ENCODE measurements at regions not wholly inside any gene's neighbourhood (a gene's known extent, or its start where the extent isn't known, plus 50 kb on each side); places are given as distances from the start of the nearest gene placed in this dataset.

DNA sequence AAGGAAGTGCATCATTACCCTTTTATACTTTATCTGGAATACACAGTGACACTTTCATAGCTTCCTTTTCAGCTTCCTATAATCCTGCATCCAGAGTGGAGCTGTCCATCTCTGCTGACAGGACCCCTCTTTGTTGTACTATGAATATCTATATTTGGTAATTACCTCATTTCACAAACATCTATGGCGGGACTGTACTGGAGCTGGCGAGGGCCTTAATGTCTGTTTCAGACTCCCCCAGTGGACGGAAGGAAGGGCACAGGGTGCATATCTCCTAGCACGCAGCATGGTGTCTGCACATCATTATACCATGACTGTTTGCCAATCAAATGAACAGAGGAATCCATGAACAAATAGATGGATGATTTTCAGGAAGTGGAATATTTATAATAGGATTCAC is 142.3 kb downstream of the SOX11 start:
- FAIRE-seq (no peak), DNase-seq (ENCODE audit: extremely low spot score, insufficient read length, low read depth) (no peak)

DNA sequence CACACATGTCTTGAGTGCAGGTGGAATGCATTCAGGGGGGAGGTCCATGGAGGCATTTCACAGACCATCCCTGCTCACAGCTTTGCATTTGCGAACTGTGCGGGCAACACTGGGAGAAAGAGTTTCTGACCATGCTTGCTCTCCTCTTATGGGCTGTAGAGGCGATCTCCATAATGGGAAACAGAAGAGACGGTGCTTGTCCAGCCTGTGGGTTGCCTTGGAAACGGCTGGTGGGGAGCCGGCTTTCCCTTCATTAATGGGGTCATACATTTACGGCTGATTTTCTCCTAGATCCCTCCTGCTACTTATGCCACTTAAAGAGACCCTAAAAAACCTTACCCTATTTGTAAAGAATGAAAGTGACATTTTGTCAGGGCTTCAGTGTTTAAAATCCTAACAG is 147.4 kb downstream of the SOX11 start:
- FAIRE-seq (no peak), DNase-seq (ENCODE audit: extremely low spot score, insufficient read length, low read depth) (no peak)

DNA sequence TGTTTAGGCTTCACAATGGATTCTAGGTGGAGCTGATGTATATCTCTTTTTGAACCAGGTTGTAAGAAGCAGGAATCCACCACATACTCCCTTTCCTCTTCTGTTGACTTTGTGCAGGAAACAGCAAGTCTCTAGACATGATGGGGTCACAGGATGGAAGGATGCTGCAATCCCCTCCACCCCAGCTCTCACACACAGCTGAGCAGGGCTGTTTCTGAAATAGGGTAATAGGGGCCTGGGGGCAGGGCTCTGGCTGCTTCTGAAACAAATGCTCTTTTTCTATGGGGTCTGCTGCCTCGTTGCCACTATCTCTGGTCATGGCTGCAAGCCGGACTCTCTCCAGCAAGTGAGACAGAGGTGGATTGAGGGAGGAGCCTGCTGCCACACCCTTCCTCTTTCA is 148.9 kb downstream of the SOX11 start:
- FAIRE-seq: no peak
- no peak for DNase-seq (ENCODE audit: extremely low spot score, insufficient read length, low read depth)

DNA sequence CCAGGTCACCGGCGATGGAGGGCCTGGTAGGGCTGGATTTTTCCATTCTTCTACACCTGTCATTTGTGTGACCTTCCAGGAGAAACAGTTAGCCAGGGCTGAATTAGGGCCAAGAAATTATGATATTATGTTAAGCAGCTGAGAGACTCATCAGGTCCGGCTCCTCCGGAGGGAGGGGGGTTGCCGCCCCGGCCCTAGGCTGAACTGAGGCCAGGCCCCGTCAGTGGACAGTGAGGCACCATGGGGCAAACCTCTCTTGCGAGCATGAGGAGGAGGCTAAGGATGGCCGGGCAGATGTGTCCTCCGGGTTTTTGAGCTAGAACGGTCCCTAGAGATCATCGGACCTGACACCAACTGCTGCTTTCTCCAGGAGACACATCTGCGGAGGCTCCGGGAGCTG is 150.1 kb downstream of the SOX11 start:
- no peak for FAIRE-seq
- no peak for DNase-seq (ENCODE audit: extremely low spot score, insufficient read length, low read depth)

DNA sequence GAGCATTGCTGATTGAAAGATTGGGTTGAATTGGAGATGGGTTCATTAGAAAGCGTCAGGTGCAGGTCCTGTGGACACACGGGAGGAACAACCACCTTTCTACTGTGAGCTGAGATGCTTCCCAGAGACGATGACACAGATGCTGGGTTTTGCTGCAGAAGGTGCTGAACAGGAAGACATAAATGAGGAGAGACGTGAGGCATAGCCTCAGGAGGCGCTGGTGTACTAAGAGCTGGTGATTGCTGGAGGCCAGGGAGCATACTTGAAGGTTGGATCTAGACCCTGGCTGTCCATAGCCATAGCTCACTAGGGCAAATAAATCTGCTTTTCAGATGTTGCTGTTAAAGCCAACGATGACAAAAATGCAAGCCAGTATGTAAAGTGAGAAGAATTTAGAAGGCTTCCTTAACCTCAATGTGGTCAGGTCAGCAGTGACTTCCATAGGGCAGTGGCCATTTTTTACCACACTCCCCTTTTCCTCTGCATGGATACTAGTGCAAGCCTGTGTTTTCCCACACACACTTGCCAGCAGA is 153.7 kb downstream of the SOX11 start:
- DNase-seq (ENCODE audit: extremely low spot score, insufficient read length, low read depth) (no peak), FAIRE-seq (no peak)

DNA sequence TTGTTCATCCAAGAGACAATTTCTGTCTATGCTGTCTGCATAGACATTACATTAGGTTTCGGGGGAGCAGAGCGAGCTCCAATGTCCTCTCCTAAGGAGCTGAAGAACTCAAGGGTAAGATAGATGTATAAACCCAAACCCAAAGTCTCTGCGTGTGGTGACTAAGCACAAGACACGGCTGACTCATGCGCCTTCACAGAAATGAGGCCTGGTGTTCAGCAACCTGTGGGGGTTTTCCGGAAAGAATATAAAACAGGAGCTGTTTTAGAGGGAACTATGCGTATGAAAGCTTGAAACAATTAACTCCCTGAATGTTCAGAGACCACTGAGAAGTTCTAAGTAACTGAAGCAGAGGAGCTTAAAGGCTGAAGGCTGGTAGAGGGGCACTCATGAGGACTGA is 154.7 kb downstream of the SOX11 start:
- no peak for DNase-seq (ENCODE audit: extremely low spot score, insufficient read length, low read depth)
- FAIRE-seq: no peak

DNA sequence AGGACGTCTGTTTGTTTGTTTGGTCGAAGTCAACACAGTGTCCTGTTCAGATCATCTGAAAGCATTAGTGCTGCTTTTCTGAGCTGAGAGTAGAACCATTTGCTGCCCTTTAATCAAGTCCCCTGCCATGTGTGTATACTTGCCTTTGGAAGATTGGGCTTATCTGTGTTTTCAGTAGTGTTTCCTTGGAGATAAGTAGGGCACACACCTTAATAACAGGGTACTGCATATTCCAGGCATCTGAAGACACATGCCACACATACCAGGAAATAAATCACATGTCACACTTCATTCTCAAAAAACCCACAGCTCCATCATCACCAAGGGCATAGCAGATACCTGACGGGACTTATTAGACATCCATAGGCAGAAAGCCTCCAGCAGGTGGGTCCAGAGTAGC is 157.4 kb downstream of the SOX11 start:
- DNase-seq (ENCODE audit: extremely low spot score, insufficient read length, low read depth): no peak
- no peak for FAIRE-seq

DNA sequence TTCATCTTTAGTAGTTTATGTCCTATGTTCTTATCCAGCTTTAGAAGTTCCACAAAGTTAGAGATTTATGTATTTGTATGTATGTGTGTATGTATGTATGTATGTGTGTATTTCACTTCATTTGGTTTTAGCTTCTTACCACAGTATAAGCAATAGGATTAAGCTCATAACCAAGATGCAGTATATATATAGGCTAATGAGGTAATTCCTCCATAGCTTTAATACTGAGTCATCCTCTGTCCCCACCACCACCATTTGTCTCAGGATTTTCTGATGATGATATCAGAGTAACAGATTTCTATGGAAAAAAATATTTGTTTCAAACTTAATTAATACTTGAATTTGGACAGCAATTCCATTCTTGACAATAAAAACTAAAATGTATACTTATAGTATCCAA is 159.2 kb downstream of the SOX11 start:
- no peak for DNase-seq (ENCODE audit: extremely low spot score, insufficient read length, low read depth)
- no peak for FAIRE-seq

DNA sequence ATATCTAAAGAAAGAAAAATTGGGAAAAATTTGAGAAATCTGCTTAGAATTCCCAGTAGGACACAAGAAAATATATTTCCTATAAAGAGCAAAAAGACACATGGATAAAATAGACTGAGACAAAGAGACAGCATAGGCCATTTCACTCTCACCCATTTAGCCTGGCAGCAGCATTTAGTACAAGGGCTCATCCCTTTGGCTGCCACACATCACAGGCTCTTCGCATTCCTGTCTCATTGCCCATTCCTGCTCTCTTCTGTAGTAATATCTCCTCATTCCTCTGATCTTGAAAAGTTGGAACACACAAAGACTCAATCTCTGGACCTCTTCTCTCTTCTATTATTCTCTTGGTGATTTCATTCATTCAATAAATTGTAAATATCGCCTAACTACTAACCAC is 162.6 kb downstream of the SOX11 start:
- DNase-seq (ENCODE audit: extremely low spot score, insufficient read length, low read depth) (no peak), FAIRE-seq (no peak)

DNA sequence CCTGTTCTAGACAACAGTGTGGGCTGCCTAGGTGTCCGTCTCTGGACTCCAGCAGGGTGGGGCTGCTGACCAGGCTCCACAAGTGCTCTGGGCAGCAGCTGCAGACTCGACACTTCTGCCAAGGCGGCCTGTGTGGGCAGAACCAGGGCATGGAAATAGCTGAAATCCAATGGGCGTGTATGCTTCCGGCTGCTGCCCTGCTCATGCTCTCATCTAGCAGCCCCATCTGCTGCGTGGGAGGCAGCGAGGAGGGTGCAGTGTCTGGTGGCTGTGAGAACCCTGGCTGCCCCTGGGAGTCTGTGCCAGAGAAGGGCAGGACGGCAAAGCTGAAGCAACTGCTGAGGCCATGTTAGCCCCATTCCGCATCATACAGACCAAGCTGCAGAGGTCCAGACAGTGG is 174.9 kb downstream of the SOX11 start:
- DNase-seq (ENCODE audit: extremely low spot score, insufficient read length, low read depth): no peak
- no peak for FAIRE-seq

DNA sequence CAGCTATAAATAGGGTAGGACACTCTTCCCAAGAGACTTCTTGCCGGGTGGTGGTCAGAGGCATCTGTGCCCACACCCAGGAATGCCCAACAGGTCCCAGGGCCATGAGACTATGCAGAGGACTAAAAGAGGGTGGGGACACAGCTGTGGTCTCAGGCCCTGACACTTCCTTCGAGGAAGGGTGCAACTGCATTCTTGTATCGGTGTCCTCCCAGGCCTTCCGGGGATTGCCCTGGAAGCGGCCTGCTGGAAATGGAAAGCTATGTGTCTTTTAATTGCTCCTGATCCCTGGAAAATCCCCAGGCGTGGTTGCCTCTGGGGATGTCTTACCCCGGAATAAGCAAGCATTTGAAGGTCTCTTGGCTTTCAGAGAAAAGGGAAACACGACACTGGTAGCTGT is 176.7 kb downstream of the SOX11 start:
- FAIRE-seq (no peak), DNase-seq (ENCODE audit: extremely low spot score, insufficient read length, low read depth) (no peak)

DNA sequence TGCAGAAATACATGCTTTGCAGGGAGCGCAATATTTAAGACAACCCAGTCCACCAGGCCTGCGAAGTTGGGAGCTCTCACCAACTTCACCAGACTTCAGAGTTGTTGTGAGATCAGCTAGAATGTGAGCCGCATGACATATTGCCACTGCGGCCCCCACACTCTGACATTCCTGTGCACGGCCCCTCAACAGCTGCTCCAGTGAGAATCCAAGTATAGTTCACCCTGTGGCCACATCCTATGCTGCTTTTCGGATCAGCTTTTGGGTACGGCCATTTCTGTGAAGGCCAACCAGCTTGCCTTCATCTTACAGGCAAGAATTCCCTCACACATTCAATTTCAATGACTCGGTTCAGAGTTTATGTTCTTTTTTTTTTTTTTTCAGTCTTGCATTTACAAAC is 177.8 kb downstream of the SOX11 start:
- no peak for FAIRE-seq
- DNase-seq (ENCODE audit: extremely low spot score, insufficient read length, low read depth): no peak

DNA sequence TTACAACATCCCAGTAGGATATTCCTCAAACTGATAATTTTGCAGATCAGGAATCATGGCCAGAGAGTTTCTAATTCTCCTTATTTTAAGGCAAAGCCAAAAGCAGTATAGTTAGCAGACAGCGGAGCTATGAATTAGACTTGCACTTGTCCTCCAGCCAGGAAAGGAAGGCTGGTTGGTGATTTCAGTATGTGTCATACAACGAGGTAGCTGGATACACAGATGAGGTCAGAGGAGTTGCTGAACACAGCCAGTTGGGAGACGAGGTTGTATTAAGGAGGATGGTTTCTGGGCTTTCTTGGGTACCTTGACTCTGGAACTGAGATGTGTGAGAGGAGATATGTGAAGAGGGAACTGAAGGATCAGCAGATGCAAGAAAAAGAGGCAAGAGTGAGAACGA is 185.2 kb downstream of the SOX11 start:
- DNase-seq (ENCODE audit: extremely low spot score, insufficient read length, low read depth): no peak
- FAIRE-seq: no peak

DNA sequence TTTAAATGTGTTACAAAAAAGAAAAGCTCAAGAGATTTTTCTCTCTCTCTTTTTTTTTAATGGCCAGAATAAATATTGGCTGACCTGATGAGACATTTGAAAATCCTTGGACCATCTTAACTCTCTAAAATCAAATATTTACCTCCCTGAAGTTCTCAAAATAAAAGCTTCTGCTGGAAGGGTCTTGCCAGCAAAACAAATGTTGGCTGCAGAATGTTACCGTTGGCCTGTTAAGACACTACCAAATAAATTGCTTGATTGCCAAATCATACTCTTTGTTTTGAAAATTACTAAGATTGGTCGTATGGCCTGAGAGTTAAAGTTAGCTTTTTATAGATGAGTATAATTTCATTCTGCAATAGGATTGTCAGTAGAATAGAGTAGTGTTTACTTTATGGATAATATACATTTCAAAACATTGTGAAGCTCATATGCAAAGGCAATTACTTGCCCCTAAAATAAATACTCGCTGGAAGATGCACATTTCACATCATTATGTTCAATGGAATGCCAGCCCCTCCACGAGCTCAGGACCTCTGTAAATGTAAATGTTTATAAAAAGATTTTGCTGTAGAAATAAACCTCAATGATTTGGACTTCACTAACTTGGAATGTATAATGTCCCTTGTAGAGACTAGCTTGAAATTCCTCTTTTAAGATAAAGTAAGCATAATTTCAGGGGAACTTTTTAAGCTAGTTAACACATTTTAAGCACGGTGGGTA is 193.4 kb downstream of the SOX11 start:
- FAIRE-seq (no peak), DNase-seq (ENCODE audit: extremely low spot score, insufficient read length, low read depth) (no peak)

DNA sequence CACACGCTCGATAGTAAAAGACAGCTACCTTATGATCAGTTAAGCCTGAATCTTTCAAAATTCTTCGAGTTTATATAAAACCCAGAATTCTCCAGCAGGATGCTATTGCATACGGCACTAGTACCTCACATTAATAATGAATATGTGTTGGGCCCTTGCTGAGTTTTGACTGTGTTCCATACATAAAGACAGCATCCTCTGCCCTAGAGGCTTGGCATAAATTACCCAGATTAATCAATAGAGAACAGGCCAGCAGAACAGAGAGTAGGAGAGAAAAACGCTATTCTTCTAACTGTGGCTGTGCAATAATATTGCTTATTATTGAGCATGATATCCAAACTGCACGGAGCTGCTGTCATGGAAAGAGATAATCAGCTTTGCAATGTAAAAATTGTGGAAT is 194.3 kb downstream of the SOX11 start:
- FAIRE-seq (no peak), DNase-seq (ENCODE audit: extremely low spot score, insufficient read length, low read depth) (no peak)

DNA sequence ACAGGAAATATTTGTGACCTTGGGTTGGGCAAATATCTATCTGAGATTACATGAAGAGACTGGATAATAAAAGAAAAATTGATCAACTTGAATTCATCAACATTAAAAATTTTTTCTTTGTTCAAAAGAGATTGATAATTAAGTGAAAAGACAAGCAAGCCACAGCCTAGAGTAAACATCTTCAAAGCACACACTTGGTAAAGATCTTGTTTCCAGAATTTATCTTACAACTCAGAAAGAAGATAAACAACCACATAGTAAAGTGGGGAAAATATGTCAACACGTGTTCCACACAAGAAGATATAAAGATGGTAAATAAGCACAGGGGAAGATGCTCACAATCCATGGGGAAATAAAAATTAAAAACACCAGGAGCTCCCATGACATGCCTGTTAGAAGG is 195.9 kb downstream of the SOX11 start:
- DNase-seq (ENCODE audit: extremely low spot score, insufficient read length, low read depth) (no peak), FAIRE-seq (no peak)

DNA sequence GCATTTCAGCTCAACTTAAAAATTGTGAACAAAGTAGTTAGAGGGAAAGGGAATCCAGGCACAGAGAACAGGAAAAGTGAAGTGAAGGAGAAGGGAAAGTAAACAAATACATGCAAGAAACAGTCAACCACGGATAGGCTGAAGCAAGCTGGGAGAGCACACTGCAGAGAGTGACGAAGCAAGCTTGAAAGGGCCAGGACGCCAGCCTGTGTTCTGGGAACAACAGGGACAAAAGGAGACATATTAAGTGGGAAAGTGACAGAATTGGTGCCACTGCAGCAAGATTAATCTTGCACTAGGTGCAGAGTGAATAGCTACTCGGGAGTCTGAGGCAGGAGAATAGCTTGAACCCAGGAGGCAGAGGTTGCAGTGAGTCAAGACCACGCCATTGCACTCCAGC is 197.3 kb downstream of the SOX11 start:
- FAIRE-seq (no peak), DNase-seq (ENCODE audit: extremely low spot score, insufficient read length, low read depth) (no peak)

DNA sequence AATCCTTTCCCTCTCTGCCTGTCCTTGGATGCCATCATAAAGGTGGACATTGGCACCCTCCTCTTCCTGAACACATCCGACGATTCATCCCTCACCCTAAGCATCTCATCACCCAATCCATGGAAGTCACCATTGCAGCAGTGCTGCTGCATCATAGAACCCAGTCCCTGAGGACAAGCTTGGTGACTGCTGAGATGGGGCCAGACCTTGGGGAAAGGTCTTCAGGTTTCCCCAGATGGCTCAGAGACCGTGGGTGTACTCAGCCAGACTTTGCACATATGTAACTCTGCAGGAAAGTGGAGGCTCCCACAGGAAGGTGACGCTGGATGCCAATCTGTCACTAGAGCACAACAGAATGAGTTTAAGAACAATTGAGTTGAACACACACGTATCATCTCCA is 202.2 kb downstream of the SOX11 start:
- DNase-seq (ENCODE audit: extremely low spot score, insufficient read length, low read depth) (no peak), FAIRE-seq (no peak)

DNA sequence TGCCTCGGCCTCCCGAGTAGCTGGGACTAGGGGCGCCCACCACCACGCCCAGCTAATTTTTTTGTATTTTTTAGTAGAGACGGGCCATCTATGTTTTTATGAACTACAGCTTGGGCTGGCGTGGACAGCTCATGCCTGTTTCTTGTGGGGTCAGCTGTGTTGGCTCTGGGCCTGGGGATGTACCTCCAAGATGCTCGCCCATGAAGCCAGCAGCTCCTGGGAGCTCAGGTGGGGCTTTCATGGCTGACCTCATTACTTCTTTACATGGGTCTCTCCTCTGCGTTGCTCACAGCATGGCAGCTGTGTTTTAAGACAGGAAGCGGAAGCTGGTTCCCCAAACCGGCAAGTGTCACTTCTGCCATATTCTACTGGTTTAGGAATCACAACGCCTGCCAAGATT is 203.1 kb downstream of the SOX11 start:
- no peak for FAIRE-seq
- DNase-seq (ENCODE audit: extremely low spot score, insufficient read length, low read depth): no peak

DNA sequence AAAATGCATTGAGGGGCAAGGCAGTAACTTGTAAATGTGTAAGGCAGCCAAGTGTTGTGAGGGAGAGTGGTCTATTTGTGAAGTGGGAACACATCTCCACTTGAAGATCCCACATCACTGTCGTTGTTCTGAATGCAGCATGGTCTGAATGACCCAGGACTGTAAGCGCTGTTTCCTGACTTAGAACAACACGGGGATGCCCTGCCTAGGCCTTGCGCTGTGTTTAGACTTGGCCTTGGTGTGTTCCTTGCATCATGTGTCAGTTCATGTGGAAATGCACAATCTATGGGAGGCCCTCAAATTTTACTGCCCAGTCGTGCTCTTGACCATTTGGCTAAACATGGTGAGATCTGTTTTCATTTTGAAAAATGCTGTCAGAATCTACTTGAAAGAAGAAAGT is 205.1 kb downstream of the SOX11 start:
- FAIRE-seq (no peak), DNase-seq (ENCODE audit: extremely low spot score, insufficient read length, low read depth) (no peak)

DNA sequence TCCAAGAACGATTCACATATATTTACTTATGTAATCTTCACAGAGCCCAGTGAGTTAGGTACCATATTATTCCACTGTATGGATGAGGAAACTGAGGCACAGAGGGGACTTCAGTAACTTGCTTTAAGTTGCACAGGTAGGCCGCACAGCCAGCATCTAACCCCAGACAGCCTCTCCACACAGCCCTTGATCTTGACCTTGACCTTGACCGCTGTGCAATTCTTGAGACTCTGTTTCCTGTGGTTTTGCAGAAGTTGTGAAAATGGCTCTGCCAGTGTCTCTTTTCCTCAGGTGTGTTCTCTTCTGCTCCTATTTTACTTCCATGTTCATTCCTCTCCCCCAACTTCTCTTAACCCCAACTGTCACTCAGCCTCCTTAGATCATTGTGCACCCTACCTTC is 206.5 kb downstream of the SOX11 start:
- no peak for FAIRE-seq
- DNase-seq (ENCODE audit: extremely low spot score, insufficient read length, low read depth): no peak

DNA sequence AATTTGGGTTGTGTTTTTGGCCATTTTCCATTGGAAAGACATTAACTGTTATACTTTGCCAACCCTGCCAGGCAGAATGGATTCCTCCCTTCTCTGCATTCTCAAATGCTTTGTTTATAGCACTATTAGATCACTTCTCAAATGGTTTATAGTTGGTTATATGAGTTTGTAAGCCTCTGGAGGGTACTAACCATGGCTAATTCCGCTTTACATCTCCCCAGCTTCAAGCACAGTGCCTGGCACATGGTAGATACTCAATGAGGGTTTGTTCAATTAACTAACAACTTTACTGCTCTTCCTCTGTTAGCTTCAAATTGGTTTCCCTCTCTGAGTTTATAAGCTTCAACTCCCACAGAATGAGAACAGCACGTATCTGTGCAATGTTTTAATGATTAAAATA is 213.5 kb downstream of the SOX11 start:
- no peak for FAIRE-seq
- DNase-seq (ENCODE audit: extremely low spot score, insufficient read length, low read depth): no peak

All from GM18507 (cell line).